Ishikawa (cell line): ENCODE measurements at regions not wholly inside any gene's neighbourhood (a gene's known extent, or its start where the extent isn't known, plus 50 kb on each side); places are given as distances from the start of the nearest gene placed in this dataset.

Experiments
- CEBPB ChIP-seq: IDR thresholded peaks from 2 replicates; pipeline ENCODE4 v1.6.1; 2012
- CREB1 ChIP-seq: IDR thresholded peaks from 2 replicates; pipeline ENCODE4 v1.6.1; 2012; ENCODE audit warnings: low read depth
- EGR1 ChIP-seq: IDR thresholded peaks from 2 replicates; pipeline ENCODE4 v1.6.1; 2012
- EP300 ChIP-seq: IDR thresholded peaks from 2 replicates; pipeline ENCODE4 v1.6.1; 2012; ENCODE audit warnings: borderline replicate concordance
- NFIC ChIP-seq: IDR thresholded peaks from 2 replicates; pipeline ENCODE4 v1.6.1; 2012
- RAD21 ChIP-seq: IDR thresholded peaks from 2 replicates; pipeline ENCODE4 v1.6.1; 2012; ENCODE audit warnings: low read depth
- TAF1 ChIP-seq: IDR thresholded peaks from 2 replicates; pipeline ENCODE4 v1.6.1; 2012; ENCODE audit warnings: low read depth, mild to moderate bottlenecking
- YY1 ChIP-seq: IDR thresholded peaks from 2 replicates; pipeline ENCODE4 v1.6.1; 2012; ENCODE audit warnings: low read depth
- ZBTB7A ChIP-seq: IDR thresholded peaks from 2 replicates; pipeline ENCODE4 v1.6.1; 2012; ENCODE audit warnings: low read depth
- TF ChIP-seq, protein P1 (sequence below): IDR thresholded peaks from 2 replicates; pipeline ENCODE4 v1.6.1; 2012
- TF ChIP-seq, protein P2 (sequence below): IDR thresholded peaks from 2 replicates; pipeline ENCODE4 v1.6.1; 2012; ENCODE audit warnings: low read depth, mild to moderate bottlenecking
- TF ChIP-seq, protein P3 (sequence below): IDR thresholded peaks from 2 replicates; pipeline ENCODE4 v1.6.1; 2012

DNA sequence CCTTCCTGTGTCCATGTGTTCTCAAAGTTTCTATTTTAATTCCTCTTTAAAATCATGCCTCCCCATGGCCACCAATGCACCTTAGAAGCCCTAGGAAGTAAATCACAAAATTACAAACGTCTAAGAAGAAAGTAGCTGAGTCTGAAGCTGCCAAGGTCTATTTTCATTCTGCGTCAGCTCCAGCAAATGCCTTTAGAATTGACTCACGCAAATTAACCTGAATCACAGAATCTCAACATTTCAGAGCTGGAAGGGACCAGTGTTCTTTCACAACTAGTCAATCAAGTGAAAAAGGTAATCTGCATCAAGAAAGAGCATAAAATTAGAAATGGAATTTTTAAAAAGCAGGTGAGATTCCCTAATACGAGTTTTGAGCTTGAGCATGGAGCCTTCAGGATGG lies 1017.6 kb downstream of the SORCS3 start:
- TF ChIP-seq TAF1, result no peak
- TF ChIP-seq, protein P1, sequence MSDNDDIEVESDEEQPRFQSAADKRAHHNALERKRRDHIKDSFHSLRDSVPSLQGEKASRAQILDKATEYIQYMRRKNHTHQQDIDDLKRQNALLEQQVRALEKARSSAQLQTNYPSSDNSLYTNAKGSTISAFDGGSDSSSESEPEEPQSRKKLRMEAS, result no peak
- TF ChIP-seq, protein P2, sequence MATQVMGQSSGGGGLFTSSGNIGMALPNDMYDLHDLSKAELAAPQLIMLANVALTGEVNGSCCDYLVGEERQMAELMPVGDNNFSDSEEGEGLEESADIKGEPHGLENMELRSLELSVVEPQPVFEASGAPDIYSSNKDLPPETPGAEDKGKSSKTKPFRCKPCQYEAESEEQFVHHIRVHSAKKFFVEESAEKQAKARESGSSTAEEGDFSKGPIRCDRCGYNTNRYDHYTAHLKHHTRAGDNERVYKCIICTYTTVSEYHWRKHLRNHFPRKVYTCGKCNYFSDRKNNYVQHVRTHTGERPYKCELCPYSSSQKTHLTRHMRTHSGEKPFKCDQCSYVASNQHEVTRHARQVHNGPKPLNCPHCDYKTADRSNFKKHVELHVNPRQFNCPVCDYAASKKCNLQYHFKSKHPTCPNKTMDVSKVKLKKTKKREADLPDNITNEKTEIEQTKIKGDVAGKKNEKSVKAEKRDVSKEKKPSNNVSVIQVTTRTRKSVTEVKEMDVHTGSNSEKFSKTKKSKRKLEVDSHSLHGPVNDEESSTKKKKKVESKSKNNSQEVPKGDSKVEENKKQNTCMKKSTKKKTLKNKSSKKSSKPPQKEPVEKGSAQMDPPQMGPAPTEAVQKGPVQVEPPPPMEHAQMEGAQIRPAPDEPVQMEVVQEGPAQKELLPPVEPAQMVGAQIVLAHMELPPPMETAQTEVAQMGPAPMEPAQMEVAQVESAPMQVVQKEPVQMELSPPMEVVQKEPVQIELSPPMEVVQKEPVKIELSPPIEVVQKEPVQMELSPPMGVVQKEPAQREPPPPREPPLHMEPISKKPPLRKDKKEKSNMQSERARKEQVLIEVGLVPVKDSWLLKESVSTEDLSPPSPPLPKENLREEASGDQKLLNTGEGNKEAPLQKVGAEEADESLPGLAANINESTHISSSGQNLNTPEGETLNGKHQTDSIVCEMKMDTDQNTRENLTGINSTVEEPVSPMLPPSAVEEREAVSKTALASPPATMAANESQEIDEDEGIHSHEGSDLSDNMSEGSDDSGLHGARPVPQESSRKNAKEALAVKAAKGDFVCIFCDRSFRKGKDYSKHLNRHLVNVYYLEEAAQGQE, result no peak
- no peak for TF ChIP-seq EGR1
- TF ChIP-seq CREB1, result no peak
- no peak for TF ChIP-seq ZBTB7A
- no peak for TF ChIP-seq NFIC
- TF ChIP-seq EP300, result no peak
- TF ChIP-seq CEBPB, result no peak
- no peak for TF ChIP-seq YY1
- no peak for TF ChIP-seq RAD21
- TF ChIP-seq, protein P3, sequence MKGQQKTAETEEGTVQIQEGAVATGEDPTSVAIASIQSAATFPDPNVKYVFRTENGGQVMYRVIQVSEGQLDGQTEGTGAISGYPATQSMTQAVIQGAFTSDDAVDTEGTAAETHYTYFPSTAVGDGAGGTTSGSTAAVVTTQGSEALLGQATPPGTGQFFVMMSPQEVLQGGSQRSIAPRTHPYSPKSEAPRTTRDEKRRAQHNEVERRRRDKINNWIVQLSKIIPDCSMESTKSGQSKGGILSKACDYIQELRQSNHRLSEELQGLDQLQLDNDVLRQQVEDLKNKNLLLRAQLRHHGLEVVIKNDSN, result no peak
